Transverse colon (tissue), 4 donors: ENCODE measurements at regions not wholly inside any gene's neighbourhood (a gene's known extent, or its start where the extent isn't known, plus 50 kb on each side); places are given as distances from the start of the nearest gene placed in this dataset.

ENCODE experiments used
- EP300 ChIP-seq: sonication (generic); formaldehyde crosslinking; IDR thresholded peaks from one replicate; pipeline ENCODE4 v1.6.1; 2017; ENCODE audit warnings: antibody characterized with exemption, low read depth
- POLR2A ChIP-seq: fragments of 450-650 bp; IDR thresholded peaks from one replicate; pipeline ENCODE4 v1.6.1; 2016; ENCODE audit warnings: antibody characterized with exemption, mild to moderate bottlenecking, moderate library complexity
- POLR2AphosphoS5 ChIP-seq, 3 donors: sonication (generic); formaldehyde crosslinking; IDR thresholded peaks; one replicate each; pipeline ENCODE4 v1.6.1; 2016; ENCODE audit warnings: antibody characterized with exemption in 3 of 3
- TF ChIP-seq, protein P1 (sequence below), 5 experiments: fragments of 200-600 bp in 3 of 5; fragments of 450-650 bp in 2 of 5; sonication (generic) in 3 of 5; IDR thresholded peaks; 1 replicate in 2 of 5; 2 replicates in 3 of 5; pipeline ENCODE4 v1.5.1; 2016 to 2017; ENCODE audit warnings: antibody characterized with exemption in 5 of 5, inconsistent platforms in 3 of 5, mild to moderate bottlenecking in 2 of 5, moderate library complexity in 1 of 5

DNA sequence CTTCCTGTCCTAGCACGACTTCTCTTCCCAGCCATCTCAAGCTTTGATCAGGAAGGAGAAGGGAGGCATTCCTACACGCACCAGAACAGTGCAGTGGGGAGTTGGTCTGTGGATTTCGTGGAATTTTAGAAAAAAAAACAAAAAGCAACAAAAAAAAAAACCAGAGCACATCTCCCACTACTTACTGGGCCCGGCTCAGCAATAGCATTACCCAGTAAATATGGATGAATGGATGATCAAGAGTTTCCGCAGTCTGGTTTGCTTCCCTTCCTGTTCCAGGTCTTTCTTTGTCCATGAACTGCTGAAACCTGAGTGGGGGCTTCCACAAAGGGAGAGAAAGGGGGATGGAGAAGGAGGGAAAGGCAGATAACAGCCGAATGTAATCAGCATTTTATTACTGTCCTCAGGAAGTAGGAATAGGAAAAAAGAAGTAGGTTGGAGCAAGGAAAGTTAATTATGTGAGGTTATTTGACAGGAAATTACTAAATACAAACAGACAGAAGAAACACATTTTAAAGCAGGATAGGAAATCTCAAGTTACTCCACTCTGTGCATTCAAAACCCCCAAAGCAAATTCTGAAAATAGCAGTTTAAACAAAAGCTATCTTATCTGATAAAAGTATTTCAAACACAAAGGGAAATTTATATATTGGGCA, 349.0 kb downstream of the PRL start:
- TF ChIP-seq POLR2A (no peak), POLR2AphosphoS5 (IDR thresholded peaks at IDR 0.05) (no peak), EP300 (no peak)
- TF ChIP-seq, protein P1, sequence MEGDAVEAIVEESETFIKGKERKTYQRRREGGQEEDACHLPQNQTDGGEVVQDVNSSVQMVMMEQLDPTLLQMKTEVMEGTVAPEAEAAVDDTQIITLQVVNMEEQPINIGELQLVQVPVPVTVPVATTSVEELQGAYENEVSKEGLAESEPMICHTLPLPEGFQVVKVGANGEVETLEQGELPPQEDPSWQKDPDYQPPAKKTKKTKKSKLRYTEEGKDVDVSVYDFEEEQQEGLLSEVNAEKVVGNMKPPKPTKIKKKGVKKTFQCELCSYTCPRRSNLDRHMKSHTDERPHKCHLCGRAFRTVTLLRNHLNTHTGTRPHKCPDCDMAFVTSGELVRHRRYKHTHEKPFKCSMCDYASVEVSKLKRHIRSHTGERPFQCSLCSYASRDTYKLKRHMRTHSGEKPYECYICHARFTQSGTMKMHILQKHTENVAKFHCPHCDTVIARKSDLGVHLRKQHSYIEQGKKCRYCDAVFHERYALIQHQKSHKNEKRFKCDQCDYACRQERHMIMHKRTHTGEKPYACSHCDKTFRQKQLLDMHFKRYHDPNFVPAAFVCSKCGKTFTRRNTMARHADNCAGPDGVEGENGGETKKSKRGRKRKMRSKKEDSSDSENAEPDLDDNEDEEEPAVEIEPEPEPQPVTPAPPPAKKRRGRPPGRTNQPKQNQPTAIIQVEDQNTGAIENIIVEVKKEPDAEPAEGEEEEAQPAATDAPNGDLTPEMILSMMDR (IDR thresholded peaks at IDR 0.05) = no peak
